H1 (cell line): ENCODE measurements at regions not wholly inside any gene's neighbourhood (a gene's known extent, or its start where the extent isn't known, plus 50 kb on each side); places are given as distances from the start of the nearest gene placed in this dataset.

Experiments
- CTCF ChIA-PET: fragments of 300-600 bp; sonication (Branson Sonifier 250); formaldehyde crosslinking; loops from one replicate; lab custom pipeline; 2021; ENCODE audit not compliant: partially characterized antibody; lab: Charles Lee
- POLR2A ChIA-PET: fragments of 300-600 bp; sonication (Branson Sonifier 250); formaldehyde crosslinking; loops from one replicate; lab custom pipeline; 2021; ENCODE audit warnings: inconsistent platforms; ENCODE audit not compliant: partially characterized antibody; lab: Charles Lee
- DNase-seq, 2 experiments: peaks; one replicate each; pipeline versions ENCODE4 v3.0.0 to v3.0.0-alpha.2; 2010 to 2022; ENCODE audit warnings: low spot score in 2 of 2, low read depth in 1 of 2, mixed read lengths in 1 of 2
- FAIRE-seq: peaks from 2 replicates; lab custom pipeline; 2011; peaks lifted over from hg19 to GRCh38; lab: Jason Lieb, UNC
- H2AFZ ChIP-seq: 2 replicates; pipeline ENCODE4 v1.8.1; 2012; ENCODE audit warnings: low read length, inconsistent platforms
- H2AK5ac ChIP-seq: 2 replicates; pipeline ENCODE4 v1.6.1; 2013; ENCODE audit warnings: low read depth, low read length
- H2BK120ac ChIP-seq: replicated peaks from 2 replicates; pipeline ENCODE3; 2013; ENCODE audit warnings: low read depth, low read length, inconsistent platforms
- H2BK12ac ChIP-seq: 2 replicates; pipeline ENCODE4 v1.6.1; 2013; ENCODE audit warnings: low read depth, low read length
- H2BK15ac ChIP-seq: 2 replicates; pipeline ENCODE4 v1.6.1; 2013; ENCODE audit warnings: low read length
- H2BK20ac ChIP-seq: 2 replicates; pipeline ENCODE4 v1.6.1; 2013; ENCODE audit warnings: low read length
- H2BK5ac ChIP-seq: 2 replicates; pipeline ENCODE4 v1.6.1; 2013; ENCODE audit warnings: low read depth, low read length
- H3K14ac ChIP-seq: 2 replicates; pipeline ENCODE4 v1.6.1; 2013; ENCODE audit warnings: inconsistent platforms; ENCODE audit not compliant: insufficient read length
- H3K18ac ChIP-seq: 2 replicates; pipeline ENCODE4 v1.6.1; 2013; ENCODE audit warnings: low read length; ENCODE audit errors: extremely low read depth
- H3K23ac ChIP-seq: 2 replicates; pipeline ENCODE4 v1.6.1; 2013; ENCODE audit warnings: inconsistent platforms; ENCODE audit not compliant: insufficient read length
- H3K23me2 ChIP-seq: 2 replicates; pipeline ENCODE4 v1.6.1; 2013; ENCODE audit warnings: low read depth, low read length
- H3K27ac ChIP-seq: 2 replicates; pipeline ENCODE4 v1.6.1; 2011; ENCODE audit warnings: low read depth, low read length, inconsistent platforms
- H3K27me3 ChIP-seq, 4 experiments: replicated peaks in 1 of 4; 1 replicate in 1 of 4; 2 replicates in 3 of 4; pipeline versions ENCODE4 v1.6.1 to v1.8.1; 2011 to 2013; ENCODE audit warnings: low read length in 3 of 4, mild to moderate bottlenecking in 3 of 4, inconsistent platforms in 2 of 4, mixed read lengths in 2 of 4, moderate library complexity in 1 of 4; ENCODE audit not compliant: control insufficient read depth in 3 of 4, insufficient read depth in 3 of 4; ENCODE audit errors: extremely low read depth in 1 of 4
- H3K36me3 ChIP-seq, 4 experiments: 2 replicates each; pipeline versions ENCODE4 v1.6.1 to v1.8.1; 2011 to 2013; ENCODE audit warnings: mild to moderate bottlenecking in 4 of 4, low read length in 3 of 4, moderate library complexity in 2 of 4, control low read depth in 1 of 4, inconsistent platforms in 1 of 4; ENCODE audit not compliant: insufficient read depth in 4 of 4, control insufficient read depth in 2 of 4
- H3K4ac ChIP-seq: replicated peaks from 2 replicates; pipeline ENCODE3; 2013; ENCODE audit warnings: low read length, low read depth, mixed read lengths, inconsistent platforms; ENCODE audit not compliant: insufficient read length
- H3K4me1 ChIP-seq, 4 experiments: replicated peaks in 1 of 4; 1 replicate in 1 of 4; 2 replicates in 3 of 4; pipeline versions ENCODE4 v1.6.1 to v1.8.1; 2011 to 2013; ENCODE audit warnings: low read length in 3 of 4, inconsistent platforms in 2 of 4, mixed read lengths in 1 of 4; ENCODE audit not compliant: insufficient read depth in 4 of 4, control insufficient read depth in 3 of 4
- H3K4me2 ChIP-seq, 2 experiments: 2 replicates each; pipeline versions ENCODE4 v1.6.1 to v1.8.1; 2011 to 2013; ENCODE audit warnings: low read depth in 2 of 2, low read length in 2 of 2, control low read depth in 1 of 2, inconsistent platforms in 1 of 2, mild to moderate bottlenecking in 1 of 2; ENCODE audit not compliant: insufficient read depth in 1 of 2
- H3K4me3 ChIP-seq, 4 experiments: fragments of 200-600, 300-600 bp in 1 of 4; sonication (generic), shearing (Covaris generic), sonication (Bioruptor Twin) in 1 of 4; 2 replicates each; pipeline versions ENCODE4 v1.5.1 to v1.8.1; 2011 to 2016; ENCODE audit warnings: low read length in 4 of 4, low read depth in 3 of 4, control low read depth in 2 of 4, inconsistent platforms in 2 of 4, mild to moderate bottlenecking in 2 of 4, mixed read lengths in 1 of 4, moderate library complexity in 1 of 4; ENCODE audit not compliant: insufficient read depth in 2 of 4; ENCODE audit errors: extremely low read depth in 1 of 4
- H3K56ac ChIP-seq: replicated peaks from 2 replicates; pipeline ENCODE3; 2013; ENCODE audit warnings: low read depth, mild to moderate bottlenecking, mixed read lengths, low read length, inconsistent platforms; ENCODE audit not compliant: insufficient read length
- H3K79me1 ChIP-seq: 2 replicates; pipeline ENCODE4 v1.6.1; 2013; ENCODE audit warnings: low read depth, low read length, control low read depth
- H3K79me2 ChIP-seq, 2 experiments: 2 replicates each; pipeline versions ENCODE4 v1.6.1 to v1.8.1; 2012 to 2013; ENCODE audit warnings: low read length in 2 of 2, mild to moderate bottlenecking in 2 of 2, inconsistent platforms in 1 of 2; ENCODE audit not compliant: insufficient read depth in 2 of 2, control insufficient read depth in 1 of 2
- H3K9ac ChIP-seq, 4 experiments: replicated peaks in 1 of 4; 1 replicate in 1 of 4; 2 replicates in 3 of 4; pipeline versions ENCODE4 v1.6.1 to v1.8.1; 2011 to 2013; ENCODE audit warnings: low read depth in 3 of 4, low read length in 3 of 4, control low read depth in 2 of 4, mild to moderate bottlenecking in 2 of 4, moderate library complexity in 2 of 4, inconsistent platforms in 1 of 4; ENCODE audit errors: extremely low read depth in 1 of 4
- H3K9me3 ChIP-seq, 2 experiments: 2 replicates each; pipeline versions ENCODE4 v1.6.1 to v1.8.1; 2012 to 2013; ENCODE audit warnings: mild to moderate bottlenecking in 2 of 2, moderate library complexity in 2 of 2, control low read depth in 1 of 2, inconsistent platforms in 1 of 2, low read depth in 1 of 2, low read length in 1 of 2, mixed read lengths in 1 of 2; ENCODE audit not compliant: insufficient read depth in 2 of 2
- H4K20me1 ChIP-seq, 2 experiments: replicated peaks in 1 of 2; 2 replicates each; pipeline versions ENCODE3 to v1.8.1; 2011 to 2013; ENCODE audit warnings: inconsistent platforms in 2 of 2, low read length in 2 of 2, mild to moderate bottlenecking in 1 of 2; ENCODE audit not compliant: insufficient read depth in 2 of 2, control insufficient read depth in 1 of 2
- H4K5ac ChIP-seq: 2 replicates; pipeline ENCODE4 v1.6.1; 2013; ENCODE audit warnings: low read length, low read depth, mixed read lengths, inconsistent platforms; ENCODE audit not compliant: insufficient read length
- H4K8ac ChIP-seq: 2 replicates; pipeline ENCODE4 v1.8.0; 2013; ENCODE audit warnings: mild to moderate bottlenecking, moderate library complexity, low read length, inconsistent platforms; ENCODE audit not compliant: insufficient read depth; ENCODE audit errors: extremely low read depth
- H4K91ac ChIP-seq: replicated peaks from 2 replicates; pipeline ENCODE3; 2013; ENCODE audit warnings: low read length, mixed read lengths, inconsistent platforms; ENCODE audit not compliant: insufficient read length
- BCL11A ChIP-seq, 2 experiments: IDR thresholded peaks; one replicate each; pipeline ENCODE4 v1.6.1; 2011; ENCODE audit warnings: low read depth in 2 of 2, low read length in 2 of 2, mild to moderate bottlenecking in 2 of 2
- CEBPB ChIP-seq: IDR thresholded peaks from 2 replicates; pipeline ENCODE4 v1.6.1; 2012; ENCODE audit warnings: low read depth, low read length
- CREB1 ChIP-seq: IDR thresholded peaks from 2 replicates; pipeline ENCODE4 v1.6.1; 2012; ENCODE audit warnings: inconsistent platforms
- EP300 ChIP-seq, 2 experiments: IDR thresholded peaks; 1 replicate in 1 of 2; 2 replicates in 1 of 2; pipeline ENCODE4 v1.6.1; 2011 to 2012; ENCODE audit warnings: low read depth in 2 of 2, low read length in 2 of 2, mild to moderate bottlenecking in 2 of 2, borderline replicate concordance in 1 of 2, inconsistent platforms in 1 of 2, moderate library complexity in 1 of 2
- JUN ChIP-seq: IDR thresholded peaks from 2 replicates; pipeline ENCODE4 v1.6.1; 2011; ENCODE audit warnings: low read depth, mild to moderate bottlenecking, improper control_type of control experiment, low read length
- KDM1A ChIP-seq: fragments of 200-600, 300-600 bp; sonication (generic); IDR thresholded peaks from 2 replicates; pipeline ENCODE4 v1.7.1; 2016; ENCODE audit warnings: mild to moderate bottlenecking, low read length, borderline replicate concordance
- KDM4A ChIP-seq: IDR thresholded peaks from one replicate; pipeline ENCODE4 v1.7.1; 2012; ENCODE audit warnings: low read depth, mild to moderate bottlenecking, moderate library complexity, low read length, inconsistent platforms; ENCODE audit not compliant: severe bottlenecking
- NRF1 ChIP-seq: IDR thresholded peaks from 2 replicates; pipeline ENCODE4 v1.6.1; 2011; ENCODE audit warnings: mild to moderate bottlenecking, low read depth, low read length, improper control_type of control experiment
- POLR2AphosphoS5 ChIP-seq: IDR thresholded peaks from 2 replicates; pipeline ENCODE4 v1.6.1; 2011; ENCODE audit warnings: low read depth, low read length
- RAD21 ChIP-seq, 2 experiments: IDR thresholded peaks in 1 of 2; conservative IDR thresholded peaks in 1 of 2; 2 replicates each; pipeline ENCODE4 v1.6.1; 2011; ENCODE audit warnings: low read depth in 2 of 2, low read length in 2 of 2, improper control_type of control experiment in 1 of 2, inconsistent platforms in 1 of 2, mild to moderate bottlenecking in 1 of 2, moderate library complexity in 1 of 2
- SAP30 ChIP-seq: fragments of 300-600 bp; sonication (generic); IDR thresholded peaks from 2 replicates; pipeline ENCODE4 v1.7.1; 2012; ENCODE audit warnings: low read length, moderate library complexity, mild to moderate bottlenecking, inconsistent platforms; ENCODE audit not compliant: insufficient read depth, insufficient replicate concordance
- SP4 ChIP-seq: IDR thresholded peaks from 2 replicates; pipeline ENCODE4 v1.6.1; 2012; ENCODE audit warnings: low read length, inconsistent platforms
- ZNF274 ChIP-seq: IDR thresholded peaks from 2 replicates; pipeline ENCODE4 v1.7.0; 2012; ENCODE audit warnings: low read length, borderline replicate concordance; ENCODE audit errors: extremely low read depth
- WGBS, 2 experiments: shearing (Covaris generic) in 1 of 2; methylation state at CpG; one replicate each; pipeline versions ENCODE4 v1.1.6 to v1.1.7; 2013 to 2015; ENCODE audit warnings: low lambda C conversion rate in 2 of 2, mixed read lengths in 2 of 2, inconsistent platforms in 1 of 2, low coverage in 1 of 2, missing lambda C conversion rate in 1 of 2; ENCODE audit not compliant: insufficient replicate concordance in 2 of 2, insufficient coverage in 1 of 2, insufficient read length in 1 of 2; ENCODE audit errors: extremely low coverage in 1 of 2, missing lambda C conversion rate in 1 of 2; 5-methylcytosine and 5-hydroxymethylcytosine counted together
- TF ChIP-seq, protein P1 (sequence below): IDR thresholded peaks from 2 replicates; pipeline ENCODE4 v1.6.1; 2011; ENCODE audit warnings: low read length, improper control_type of control experiment

DNA sequence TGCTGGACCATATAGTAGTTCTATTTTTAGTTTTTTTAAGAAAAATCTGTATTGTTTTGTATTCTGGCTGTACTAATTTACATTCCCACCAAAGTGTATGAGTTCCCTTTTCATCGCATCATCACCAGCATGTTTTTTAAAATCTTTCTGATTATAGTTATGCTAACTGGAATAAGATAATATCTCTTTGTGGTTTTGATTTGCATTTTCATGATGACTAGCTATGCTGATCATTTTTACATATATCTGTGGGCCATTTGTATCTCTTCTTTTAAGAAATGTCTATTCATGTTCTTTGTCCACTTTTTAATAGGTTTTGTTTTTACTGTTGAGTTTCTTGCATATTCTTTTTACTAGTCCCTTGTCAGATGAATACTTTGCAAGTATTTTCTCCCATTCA is 238.0 kb downstream of the FBXO4 start:
- FAIRE-seq (no peak), DNase-seq (no peak)
- Histone ChIP-seq H3K36me3 (no peaks in the 10 kb centered on the region), H4K20me1 (no peaks in the 10 kb centered on the region), H3K4me1 (peaks cover 0 to under 1% (median 0%) of the 10 kb centered on the region in 4 experiments; a peak in 1 of 7 replicates), H4K8ac (no peak overlapping the region), H3K23ac (no peak overlapping the region), H3K4me3 (no peak overlapping the region), H3K23me2 (no peaks in the 10 kb centered on the region), H2BK5ac (no peak overlapping the region), H2AFZ (no peak overlapping the region), H3K4ac (no peak overlapping the region), H4K91ac (no peak overlapping the region), H3K27ac (no peak overlapping the region), H3K56ac (no peak overlapping the region), H2AK5ac (no peak overlapping the region), H3K79me2 (no peaks in the 10 kb centered on the region), H3K79me1 (no peaks in the 10 kb centered on the region), H3K9me3 (no peaks in the 10 kb centered on the region), H3K4me2 (no peak overlapping the region), H2BK120ac (no peak overlapping the region), H2BK15ac (no peak overlapping the region), H2BK20ac (no peak overlapping the region), H3K27me3 (no peaks in the 10 kb centered on the region), H3K18ac (no peak overlapping the region), H2BK12ac (no peak overlapping the region), H3K14ac (no peak overlapping the region), H4K5ac (no peak overlapping the region), H3K9ac (no peak overlapping the region)
- CTCF ChIA-PET, result no interaction called here
- WGBS, 2 experiments, result 94% methylated on average over 1 of the region's 1 CpG; no CpG with 5 or more reads in 1 of the 2 experiments
- POLR2A ChIA-PET, result no interaction called here
- TF ChIP-seq CREB1 (no peak), EP300 (IDR thresholded peaks at IDR 0.05; ENCODE audit: borderline replicate concordance in 1 of 2, low read depth in 2 of 2, low read length in 2 of 2) (no peak), NRF1 (no peak), CEBPB (no peak), KDM1A (no peak), JUN (no peak), POLR2AphosphoS5 (no peak), KDM4A (no peak), SAP30 (no peak), ZNF274 (no peak), BCL11A (IDR thresholded peaks at IDR 0.05; ENCODE audit: low read depth in 2 of 2, low read length in 2 of 2) (no peak), SP4 (no peak), RAD21 (IDR thresholded peaks at IDR 0.05 in 1 of 2, conservative IDR thresholded peaks at IDR 0.05 in 1 of 2; ENCODE audit: low read depth in 2 of 2, low read length in 2 of 2) (no peak)
- TF ChIP-seq, protein P1, sequence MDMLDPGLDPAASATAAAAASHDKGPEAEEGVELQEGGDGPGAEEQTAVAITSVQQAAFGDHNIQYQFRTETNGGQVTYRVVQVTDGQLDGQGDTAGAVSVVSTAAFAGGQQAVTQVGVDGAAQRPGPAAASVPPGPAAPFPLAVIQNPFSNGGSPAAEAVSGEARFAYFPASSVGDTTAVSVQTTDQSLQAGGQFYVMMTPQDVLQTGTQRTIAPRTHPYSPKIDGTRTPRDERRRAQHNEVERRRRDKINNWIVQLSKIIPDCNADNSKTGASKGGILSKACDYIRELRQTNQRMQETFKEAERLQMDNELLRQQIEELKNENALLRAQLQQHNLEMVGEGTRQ, result no peak
